ENCODE measurements at regions not wholly inside any gene's neighbourhood (a gene's known extent, or its start where the extent isn't known, plus 50 kb on each side); places are given as distances from the start of the nearest gene placed in this dataset.
A peak's percentile ranks its signal among the peaks of the same experiment; 100 is the strongest.

DNA sequence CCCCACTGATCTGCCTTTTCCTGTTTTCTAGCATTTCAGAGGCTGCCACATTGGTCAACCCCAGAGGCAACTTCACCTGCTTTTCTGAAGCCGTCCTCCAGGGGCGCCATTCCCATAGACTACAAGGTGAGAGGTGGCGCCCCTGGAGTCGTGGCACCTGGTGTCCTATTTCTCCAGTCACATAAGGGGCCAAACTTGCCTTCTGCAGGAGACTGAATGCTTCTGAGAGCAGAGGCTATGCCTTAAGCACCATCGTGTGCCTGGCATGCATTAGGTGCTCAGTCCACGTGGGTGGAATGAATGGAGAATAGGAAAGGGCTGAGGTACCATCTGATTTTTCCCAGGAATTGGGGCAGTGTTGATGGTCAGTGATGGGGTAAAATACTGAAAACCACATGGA is 164.8 kb downstream of the HAPSTR1 start:
- TF ChIP-seq EZH2 (IDR thresholded peaks at IDR 0.05; ENCODE audit: borderline replicate concordance, low read depth, low read length, severe bottlenecking) = no peak
- peak; percentile 65 for TF ChIP-seq CTCF (IDR thresholded peaks at IDR 0.05; ENCODE audit: borderline replicate concordance, extremely low read depth, low read length, poor library complexity, severe bottlenecking)

Measured in DND-41 (cell line).